Activated CD8-positive, alpha-beta T cell treated with anti-CD3 and anti-CD28 coated beads for 36 hours (primary cell): ENCODE measurements at regions not wholly inside any gene's neighbourhood (a gene's known extent, or its start where the extent isn't known, plus 50 kb on each side); places are given as distances from the start of the nearest gene placed in this dataset.

ENCODE experiments used
- ATAC-seq: fragments of 200-7000 bp; cut with Tn5 transposase; one replicate; pipeline ENCODE4 v1.10.0; 2021; ENCODE audit warnings: mild to moderate bottlenecking, moderate library complexity
- CTCF ChIA-PET: fragments of 350-600 bp; sonication (Branson Sonifier 250); formaldehyde crosslinking; loops from one replicate; lab custom pipeline; 2021; ENCODE audit warnings: antibody characterized with exemption; lab: Charles Lee
- POLR2A ChIA-PET: fragments of 350-600 bp; sonication (Branson Sonifier 250); formaldehyde crosslinking; loops from one replicate; lab custom pipeline; 2021; ENCODE audit warnings: antibody characterized with exemption; lab: Charles Lee
- DNase-seq: peaks from one replicate; pipeline ENCODE4 v3.0.0-alpha.2; 2020
- H3K27ac Mint-ChIP-seq: one replicate; pipeline ENCODE4 v1.8.0; 2021; ENCODE audit warnings: mild to moderate bottlenecking, mixed read lengths
- H3K27me3 Mint-ChIP-seq: one replicate; pipeline ENCODE4 v1.8.0; 2021; ENCODE audit warnings: mixed read lengths
- H3K36me3 Mint-ChIP-seq: one replicate; pipeline ENCODE4 v1.8.0; 2021; ENCODE audit warnings: low read depth, mixed read lengths
- H3K4me1 Mint-ChIP-seq: one replicate; pipeline ENCODE4 v1.8.0; 2021; ENCODE audit warnings: low read depth, mixed read lengths
- H3K4me3 Mint-ChIP-seq: one replicate; pipeline ENCODE4 v1.8.0; 2021; ENCODE audit warnings: mild to moderate bottlenecking, moderate library complexity, mixed read lengths
- H3K9me3 Mint-ChIP-seq: one replicate; pipeline ENCODE4 v1.8.0; 2021; ENCODE audit warnings: mixed read lengths
- CTCF ChIP-seq: fragments of 200-600 bp; IDR thresholded peaks from one replicate; pipeline ENCODE4 v1.8.0; 2022; ENCODE audit warnings: antibody characterized with exemption, mild to moderate bottlenecking
- intact Hi-C: fragments of 100-400 bp; cut with micrococcal nuclease; formaldehyde crosslinking; loops from one replicate; pipeline ENCODE4 v1.10.0; 2022

DNA sequence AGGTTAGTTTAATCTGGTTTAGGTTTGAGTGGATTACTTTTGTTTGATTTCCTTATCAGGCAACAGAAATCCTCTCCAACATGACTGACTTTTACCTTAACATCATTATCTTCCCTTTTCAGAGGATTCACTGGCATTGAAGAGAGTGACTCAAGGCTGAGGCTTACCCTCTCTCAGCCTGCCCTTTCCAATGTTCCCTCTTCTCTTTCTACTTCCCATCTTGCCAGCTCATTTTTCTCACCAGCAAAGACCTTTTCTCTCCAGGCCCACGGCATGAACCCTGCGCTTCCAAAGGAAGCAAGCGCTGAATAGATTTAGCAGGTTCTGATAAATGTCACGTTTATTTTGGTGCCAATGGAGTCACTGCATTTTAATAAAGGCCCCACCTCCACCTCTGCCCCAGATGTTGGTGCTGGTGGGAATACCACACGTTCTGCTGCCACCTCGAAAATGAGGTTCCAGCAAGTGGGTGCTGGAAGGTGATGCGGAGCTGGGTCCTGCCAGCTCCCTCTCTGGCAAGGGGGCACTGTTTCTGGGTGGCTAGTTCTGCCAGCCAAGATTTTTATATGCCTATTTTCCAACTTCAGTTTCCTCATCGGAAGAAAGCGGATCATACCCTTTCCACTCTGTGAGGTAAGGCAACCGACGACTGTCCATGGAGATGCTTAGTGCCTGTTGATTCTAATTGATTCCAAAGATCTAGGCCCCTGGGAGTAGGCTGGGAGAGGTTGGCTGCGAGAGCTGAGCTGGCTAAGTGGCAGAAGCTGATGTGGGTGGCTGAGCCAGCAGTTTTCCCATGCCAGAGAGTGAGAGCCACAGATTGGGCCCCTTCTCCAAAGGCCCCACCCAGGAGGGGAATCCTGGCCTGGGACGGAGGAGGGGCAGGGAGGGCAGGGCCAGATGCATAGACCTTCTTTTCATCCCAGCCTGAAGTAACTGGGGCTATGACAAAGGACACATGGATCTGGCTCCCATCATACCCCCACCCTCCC, 87.7 kb upstream of the MAFB start:
- ATAC-seq (no peak), DNase-seq (no peak)
- Mint-ChIP-seq H3K4me3 (no peak overlapping the region), H3K27ac (no peak overlapping the region), H3K9me3 (no peaks in the 10 kb centered on the region), H3K36me3 (no peaks in the 10 kb centered on the region), H3K27me3 (no peaks in the 10 kb centered on the region), H3K4me1 (no peaks in the 10 kb centered on the region)
- ChIA-PET CTCF (interaction anchor here (1.4 kb wide), 2 partner anchors 35 to 186 kb away, joined by 4 to 5 read pairs; no protein-coding TSS in a partner anchor), POLR2A (no interaction called here)
- no peak for TF ChIP-seq CTCF
- intact Hi-C loops: no loop called here

DNA sequence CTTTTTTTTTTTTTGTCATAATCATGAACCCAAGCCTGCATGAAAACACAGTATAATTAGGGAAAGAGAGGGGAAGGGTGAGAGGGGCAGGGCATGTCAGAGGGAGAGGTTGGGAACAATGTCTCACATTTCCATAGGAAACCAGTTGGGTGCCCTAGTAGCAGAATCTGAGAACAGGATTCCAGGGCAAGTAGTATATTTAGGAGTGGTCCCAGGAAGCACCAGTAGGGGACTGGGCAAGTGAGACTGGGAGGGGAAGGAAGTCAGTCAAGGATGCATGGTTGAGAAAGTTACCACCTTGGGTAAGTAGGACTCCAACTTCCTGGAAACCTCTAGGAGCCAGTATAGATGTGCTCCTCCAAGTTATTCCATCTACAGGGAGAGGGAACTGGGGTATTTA, 88.6 kb upstream of the MAFB start:
- intact Hi-C loops: no loop called here
- H3K9me3 Mint-ChIP-seq: no peaks in the 10 kb centered on the region
- no peak overlapping the region for H3K4me3 Mint-ChIP-seq
- ChIA-PET CTCF (no interaction called here), POLR2A (no interaction called here)
- ATAC-seq (no peak), DNase-seq (no peak)
- TF ChIP-seq CTCF: no peak
- H3K4me1 Mint-ChIP-seq: no peaks in the 10 kb centered on the region
- H3K36me3 Mint-ChIP-seq: no peaks in the 10 kb centered on the region
- H3K27ac Mint-ChIP-seq: no peak overlapping the region
- H3K27me3 Mint-ChIP-seq: no peaks in the 10 kb centered on the region

DNA sequence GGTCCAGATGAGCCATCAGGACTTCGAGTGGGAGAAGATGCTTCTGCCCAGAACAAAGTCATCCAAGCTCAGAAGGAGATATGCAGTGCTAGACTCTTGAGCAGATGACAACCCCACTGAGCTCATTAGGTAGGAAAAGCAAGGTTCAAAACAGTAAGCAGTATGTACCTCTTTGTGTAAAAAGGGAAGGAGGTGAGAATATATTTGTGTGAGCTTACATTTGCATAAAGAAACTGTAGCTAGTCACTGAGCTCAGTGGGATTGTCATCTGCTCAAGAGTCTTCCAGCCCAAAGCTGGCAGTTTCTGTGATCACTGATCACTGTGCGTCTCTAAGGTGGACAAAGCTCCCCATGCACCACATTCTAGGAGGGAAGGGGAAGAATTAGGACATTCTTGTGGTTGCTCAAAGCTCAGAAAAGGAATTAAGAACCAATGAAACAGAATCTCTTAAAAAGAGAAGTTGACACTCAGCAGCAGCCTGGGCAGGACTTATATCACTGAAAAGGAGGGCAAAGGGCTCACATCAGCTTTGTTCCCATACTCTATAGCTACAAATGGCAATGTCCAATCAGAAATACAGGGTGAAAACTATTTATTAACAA, 90.0 kb upstream of the MAFB start:
- ChIA-PET CTCF (no interaction called here), POLR2A (no interaction called here)
- DNase-seq (no peak), ATAC-seq (no peak)
- TF ChIP-seq CTCF: no peak
- no peak overlapping the region for H3K4me3 Mint-ChIP-seq
- H3K36me3 Mint-ChIP-seq: no peaks in the 10 kb centered on the region
- no peaks in the 10 kb centered on the region for H3K4me1 Mint-ChIP-seq
- no peaks in the 10 kb centered on the region for H3K27me3 Mint-ChIP-seq
- intact Hi-C loops: no loop called here
- no peak overlapping the region for H3K27ac Mint-ChIP-seq
- H3K9me3 Mint-ChIP-seq: no peaks in the 10 kb centered on the region

- peaks cover 3% of the 10 kb centered on the region for H3K27me3 Mint-ChIP-seq
- no peaks in the 10 kb centered on the region for H3K36me3 Mint-ChIP-seq
- no peak overlapping the region for H3K4me3 Mint-ChIP-seq
- ATAC-seq (no peak), DNase-seq (no peak)
- no peaks in the 10 kb centered on the region for H3K4me1 Mint-ChIP-seq
- no peak overlapping the region for H3K27ac Mint-ChIP-seq
- POLR2A ChIA-PET: no interaction called here
- no peak for TF ChIP-seq CTCF
- intact Hi-C loops: no loop called here
- CTCF ChIA-PET: interaction anchor here (0.7 to 0.9 kb wide), 3 partner anchors 12 to 36 kb away, joined by 3 read pairs; no protein-coding TSS in a partner anchor
- peaks cover 2% of the 10 kb centered on the region for H3K9me3 Mint-ChIP-seq
Observed at GRCh38 chr20:40781327-40782042, 92.4 kb upstream of the MAFB start.
